ENCODE measurements at regions not wholly inside any gene's neighbourhood (a gene's known extent, or its start where the extent isn't known, plus 50 kb on each side); places are given as distances from the start of the nearest gene placed in this dataset.

DNA sequence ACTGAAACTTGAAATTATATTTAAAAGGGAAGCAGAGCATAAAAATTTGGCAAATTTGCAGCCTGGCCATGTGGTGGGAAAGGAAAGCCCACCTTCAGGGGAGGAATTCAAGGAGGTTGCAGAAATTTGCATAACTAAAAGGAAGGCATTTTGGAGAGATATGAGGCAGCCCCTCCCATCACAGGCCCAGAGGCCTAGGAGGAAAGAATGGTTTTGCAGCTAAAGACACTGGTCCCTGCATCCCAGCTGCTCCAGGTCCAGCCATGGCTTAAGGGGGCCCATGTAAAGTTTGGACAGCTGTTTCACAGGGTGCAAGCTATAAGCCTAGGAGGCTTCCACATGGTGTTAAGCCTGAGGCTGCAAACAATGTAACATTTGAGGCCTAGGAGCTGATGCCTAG lies 212.5 kb downstream of the NNT start:
- TF ChIP-seq, protein P1, sequence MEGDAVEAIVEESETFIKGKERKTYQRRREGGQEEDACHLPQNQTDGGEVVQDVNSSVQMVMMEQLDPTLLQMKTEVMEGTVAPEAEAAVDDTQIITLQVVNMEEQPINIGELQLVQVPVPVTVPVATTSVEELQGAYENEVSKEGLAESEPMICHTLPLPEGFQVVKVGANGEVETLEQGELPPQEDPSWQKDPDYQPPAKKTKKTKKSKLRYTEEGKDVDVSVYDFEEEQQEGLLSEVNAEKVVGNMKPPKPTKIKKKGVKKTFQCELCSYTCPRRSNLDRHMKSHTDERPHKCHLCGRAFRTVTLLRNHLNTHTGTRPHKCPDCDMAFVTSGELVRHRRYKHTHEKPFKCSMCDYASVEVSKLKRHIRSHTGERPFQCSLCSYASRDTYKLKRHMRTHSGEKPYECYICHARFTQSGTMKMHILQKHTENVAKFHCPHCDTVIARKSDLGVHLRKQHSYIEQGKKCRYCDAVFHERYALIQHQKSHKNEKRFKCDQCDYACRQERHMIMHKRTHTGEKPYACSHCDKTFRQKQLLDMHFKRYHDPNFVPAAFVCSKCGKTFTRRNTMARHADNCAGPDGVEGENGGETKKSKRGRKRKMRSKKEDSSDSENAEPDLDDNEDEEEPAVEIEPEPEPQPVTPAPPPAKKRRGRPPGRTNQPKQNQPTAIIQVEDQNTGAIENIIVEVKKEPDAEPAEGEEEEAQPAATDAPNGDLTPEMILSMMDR (IDR thresholded peaks at IDR 0.05; ENCODE audit: poor library complexity, severe bottlenecking): no peak
- TF ChIP-seq EZH2 (IDR thresholded peaks at IDR 0.05; ENCODE audit: borderline replicate concordance, insufficient read depth, low read length, poor library complexity, severe bottlenecking) (no peak), MXI1 (conservative IDR thresholded peaks at IDR 0.05; ENCODE audit: poor library complexity, severe bottlenecking) (no peak)
- TF ChIP-seq, protein P2, sequence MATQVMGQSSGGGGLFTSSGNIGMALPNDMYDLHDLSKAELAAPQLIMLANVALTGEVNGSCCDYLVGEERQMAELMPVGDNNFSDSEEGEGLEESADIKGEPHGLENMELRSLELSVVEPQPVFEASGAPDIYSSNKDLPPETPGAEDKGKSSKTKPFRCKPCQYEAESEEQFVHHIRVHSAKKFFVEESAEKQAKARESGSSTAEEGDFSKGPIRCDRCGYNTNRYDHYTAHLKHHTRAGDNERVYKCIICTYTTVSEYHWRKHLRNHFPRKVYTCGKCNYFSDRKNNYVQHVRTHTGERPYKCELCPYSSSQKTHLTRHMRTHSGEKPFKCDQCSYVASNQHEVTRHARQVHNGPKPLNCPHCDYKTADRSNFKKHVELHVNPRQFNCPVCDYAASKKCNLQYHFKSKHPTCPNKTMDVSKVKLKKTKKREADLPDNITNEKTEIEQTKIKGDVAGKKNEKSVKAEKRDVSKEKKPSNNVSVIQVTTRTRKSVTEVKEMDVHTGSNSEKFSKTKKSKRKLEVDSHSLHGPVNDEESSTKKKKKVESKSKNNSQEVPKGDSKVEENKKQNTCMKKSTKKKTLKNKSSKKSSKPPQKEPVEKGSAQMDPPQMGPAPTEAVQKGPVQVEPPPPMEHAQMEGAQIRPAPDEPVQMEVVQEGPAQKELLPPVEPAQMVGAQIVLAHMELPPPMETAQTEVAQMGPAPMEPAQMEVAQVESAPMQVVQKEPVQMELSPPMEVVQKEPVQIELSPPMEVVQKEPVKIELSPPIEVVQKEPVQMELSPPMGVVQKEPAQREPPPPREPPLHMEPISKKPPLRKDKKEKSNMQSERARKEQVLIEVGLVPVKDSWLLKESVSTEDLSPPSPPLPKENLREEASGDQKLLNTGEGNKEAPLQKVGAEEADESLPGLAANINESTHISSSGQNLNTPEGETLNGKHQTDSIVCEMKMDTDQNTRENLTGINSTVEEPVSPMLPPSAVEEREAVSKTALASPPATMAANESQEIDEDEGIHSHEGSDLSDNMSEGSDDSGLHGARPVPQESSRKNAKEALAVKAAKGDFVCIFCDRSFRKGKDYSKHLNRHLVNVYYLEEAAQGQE (IDR thresholded peaks at IDR 0.05; ENCODE audit: borderline replicate concordance): no peak

Measured in neural cell (in vitro differentiated cells).